Gastroesophageal sphincter (tissue), 3 donors: ENCODE measurements at regions not wholly inside any gene's neighbourhood (a gene's known extent, or its start where the extent isn't known, plus 50 kb on each side); places are given as distances from the start of the nearest gene placed in this dataset.

Source experiments
- CTCF ChIP-seq, 4 experiments: fragments of 200-600 bp in 2 of 4; fragments of 450-650 bp in 2 of 4; sonication (generic) in 1 of 4; IDR thresholded peaks; one replicate each; pipeline ENCODE4 v1.5.1; 2017 to 2019; ENCODE audit warnings: antibody characterized with exemption in 4 of 4, mild to moderate bottlenecking in 2 of 4, moderate library complexity in 2 of 4
- EP300 ChIP-seq: sonication (generic); formaldehyde crosslinking; IDR thresholded peaks from one replicate; pipeline ENCODE4 v1.6.1; 2017; ENCODE audit warnings: antibody characterized with exemption, mild to moderate bottlenecking
- POLR2A ChIP-seq, 2 donors: fragments of 450-650 bp; IDR thresholded peaks; one replicate each; pipeline ENCODE4 v1.6.1; 2017; ENCODE audit warnings: antibody characterized with exemption in 2 of 2, mild to moderate bottlenecking in 2 of 2, moderate library complexity in 1 of 2
- POLR2AphosphoS5 ChIP-seq: sonication (generic); formaldehyde crosslinking; IDR thresholded peaks from one replicate; pipeline ENCODE4 v1.6.1; 2017; ENCODE audit warnings: antibody characterized with exemption

- TF ChIP-seq EP300 = no peak
- TF ChIP-seq POLR2AphosphoS5 = no peak
- no peak for TF ChIP-seq CTCF (IDR thresholded peaks at IDR 0.05)
- TF ChIP-seq POLR2A (IDR thresholded peaks at IDR 0.05) = no peak
Measured at GRCh38 chr7:47080816-47081215, 501.1 kb downstream of the TNS3 start.
